ENCODE measurements at regions not wholly inside any gene's neighbourhood (a gene's known extent, or its start where the extent isn't known, plus 50 kb on each side); places are given as distances from the start of the nearest gene placed in this dataset.

DNA sequence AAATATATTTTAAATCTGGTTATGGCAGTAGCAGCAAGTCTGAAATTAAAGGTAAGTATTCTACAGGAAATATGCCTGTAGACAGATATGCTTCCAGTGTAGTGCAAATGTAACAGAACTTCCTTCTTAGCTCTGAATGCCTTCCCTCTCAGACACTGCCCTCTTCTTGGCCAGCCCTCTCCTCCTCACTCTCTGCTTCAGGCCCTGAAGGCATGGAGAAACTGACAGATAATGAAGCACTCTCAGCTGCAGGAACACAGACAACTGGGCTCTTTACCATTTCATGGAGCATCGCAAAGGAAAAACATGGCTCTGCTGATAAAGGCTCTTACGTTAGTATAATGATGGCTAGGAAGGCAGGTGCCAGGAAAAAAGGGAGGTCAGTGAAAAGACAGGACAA, 431.5 kb upstream of the RASGEF1B start:
- DNase-seq (ENCODE audit: low read depth in 4 of 4, low spot score in 3 of 4): no peak

DNA sequence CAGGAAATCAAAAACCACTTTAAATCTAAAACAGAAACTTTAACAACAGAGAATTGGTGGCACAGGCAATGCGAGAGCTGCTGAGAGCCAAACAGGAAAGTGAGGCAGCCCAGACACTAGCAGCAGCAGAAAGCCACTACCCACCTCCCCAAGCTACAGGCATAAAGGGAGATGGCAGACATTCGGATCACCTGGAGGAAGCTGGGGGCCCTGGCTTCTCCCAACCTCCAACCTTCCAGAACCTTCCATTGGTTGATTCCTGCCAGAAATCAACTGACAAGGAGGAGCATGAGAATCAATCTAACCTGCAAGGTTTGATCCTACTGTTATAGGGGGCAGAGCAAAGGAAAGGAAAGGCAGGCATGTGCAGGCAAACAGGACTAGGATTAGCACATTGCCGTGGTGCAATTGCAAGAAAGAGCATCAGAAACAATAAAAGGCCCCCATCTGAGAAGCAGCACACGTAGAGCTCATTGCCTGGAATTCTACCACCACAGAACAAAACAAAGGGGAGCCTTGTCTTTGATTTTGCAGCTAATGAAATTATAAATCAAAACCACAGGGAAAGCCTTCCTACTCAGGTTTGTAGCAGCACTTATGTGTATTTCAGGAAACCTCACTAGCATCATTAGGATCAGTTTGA, 427.3 kb upstream of the RASGEF1B start:
- DNase-seq (ENCODE audit: low read depth in 4 of 4, low spot score in 3 of 4): no peak

DNA sequence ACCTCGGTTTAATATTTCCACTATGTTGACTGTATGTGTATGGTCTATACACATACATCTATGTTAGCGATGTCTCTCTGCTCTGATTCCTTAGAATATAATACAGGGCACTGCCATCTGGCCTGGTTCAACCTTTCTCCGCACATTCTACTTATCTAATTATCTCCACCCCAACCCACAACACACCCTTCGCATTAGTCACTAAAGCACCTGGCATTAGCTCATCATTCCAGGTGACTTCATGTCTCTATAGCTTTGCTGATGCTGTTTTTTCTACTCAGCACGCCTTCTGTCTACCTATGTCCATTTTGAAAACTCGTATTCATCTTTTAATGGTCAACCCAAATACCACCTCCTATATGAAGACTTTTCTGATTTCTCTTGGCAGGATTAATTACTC, 425.2 kb upstream of the RASGEF1B start:
- DNase-seq (ENCODE audit: low read depth in 4 of 4, low spot score in 3 of 4): no peak

DNA sequence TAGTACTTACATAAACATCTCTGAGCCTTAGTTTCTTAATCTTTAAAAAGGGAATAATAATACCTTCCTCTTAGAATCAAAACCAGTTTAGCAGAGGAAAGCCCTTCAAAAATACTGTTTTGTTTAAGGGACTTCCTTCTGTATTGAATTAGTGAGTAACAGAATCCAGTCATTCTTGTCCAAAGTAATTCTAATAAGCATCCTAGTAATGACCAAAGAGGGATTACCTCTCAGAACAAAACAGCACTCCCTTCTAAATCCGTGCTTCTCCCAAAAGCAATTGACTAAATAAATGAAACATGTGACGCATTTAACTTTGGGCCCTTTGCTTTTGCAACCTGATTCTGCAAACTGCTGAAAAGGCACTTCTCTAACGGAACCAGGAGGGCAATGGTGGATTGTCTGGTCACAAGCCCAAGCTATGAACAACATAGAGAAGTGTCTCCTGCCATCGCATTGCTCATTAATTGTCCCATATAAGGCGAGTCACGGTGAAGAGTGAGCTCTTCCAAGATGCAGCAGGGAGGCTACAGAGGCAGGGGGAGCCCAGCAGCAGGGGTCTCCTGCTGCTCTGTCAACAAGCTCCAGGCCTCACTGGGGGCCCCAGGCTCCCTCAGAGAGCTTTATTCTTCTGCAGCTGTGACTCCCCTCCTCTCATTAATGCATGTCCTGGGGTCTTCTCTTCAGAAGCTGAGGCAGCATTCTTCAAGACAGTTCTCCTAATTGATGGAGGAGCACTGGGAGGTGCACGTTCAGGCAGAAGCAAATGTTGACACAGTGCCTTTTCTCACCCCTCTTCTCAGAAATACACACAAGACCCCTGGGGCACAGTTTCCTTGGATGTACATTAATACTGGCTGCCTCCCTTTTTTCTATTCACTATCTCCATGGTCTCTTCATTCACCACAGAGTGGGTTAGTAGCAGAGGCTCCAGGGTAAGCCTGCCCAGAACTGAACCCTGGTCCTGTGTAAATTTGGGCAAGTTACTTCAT, 419.6 kb upstream of the RASGEF1B start:
- no peak for DNase-seq (ENCODE audit: low read depth in 4 of 4, low spot score in 3 of 4)

DNA sequence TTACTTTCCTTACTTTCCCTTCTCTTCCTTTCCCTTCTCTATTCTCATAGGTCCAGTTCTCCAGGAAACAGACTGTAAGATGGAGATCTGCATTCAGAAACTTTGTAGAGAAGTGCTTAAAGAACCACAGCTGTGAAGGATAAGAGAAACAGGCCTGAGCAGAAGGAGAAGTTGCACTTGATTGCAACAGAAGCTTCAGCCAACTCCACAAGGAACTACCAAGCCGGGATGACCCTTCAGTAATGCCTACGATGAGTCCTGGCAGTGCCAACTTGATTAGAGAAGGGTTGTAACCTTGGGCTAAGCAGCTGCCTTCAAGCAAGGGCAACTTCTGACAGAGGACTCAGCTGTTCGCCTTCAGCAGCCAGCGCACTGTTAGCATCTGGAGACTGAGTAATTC, 413.3 kb upstream of the RASGEF1B start:
- no peak for DNase-seq (ENCODE audit: low read depth in 4 of 4, low spot score in 3 of 4)

DNA sequence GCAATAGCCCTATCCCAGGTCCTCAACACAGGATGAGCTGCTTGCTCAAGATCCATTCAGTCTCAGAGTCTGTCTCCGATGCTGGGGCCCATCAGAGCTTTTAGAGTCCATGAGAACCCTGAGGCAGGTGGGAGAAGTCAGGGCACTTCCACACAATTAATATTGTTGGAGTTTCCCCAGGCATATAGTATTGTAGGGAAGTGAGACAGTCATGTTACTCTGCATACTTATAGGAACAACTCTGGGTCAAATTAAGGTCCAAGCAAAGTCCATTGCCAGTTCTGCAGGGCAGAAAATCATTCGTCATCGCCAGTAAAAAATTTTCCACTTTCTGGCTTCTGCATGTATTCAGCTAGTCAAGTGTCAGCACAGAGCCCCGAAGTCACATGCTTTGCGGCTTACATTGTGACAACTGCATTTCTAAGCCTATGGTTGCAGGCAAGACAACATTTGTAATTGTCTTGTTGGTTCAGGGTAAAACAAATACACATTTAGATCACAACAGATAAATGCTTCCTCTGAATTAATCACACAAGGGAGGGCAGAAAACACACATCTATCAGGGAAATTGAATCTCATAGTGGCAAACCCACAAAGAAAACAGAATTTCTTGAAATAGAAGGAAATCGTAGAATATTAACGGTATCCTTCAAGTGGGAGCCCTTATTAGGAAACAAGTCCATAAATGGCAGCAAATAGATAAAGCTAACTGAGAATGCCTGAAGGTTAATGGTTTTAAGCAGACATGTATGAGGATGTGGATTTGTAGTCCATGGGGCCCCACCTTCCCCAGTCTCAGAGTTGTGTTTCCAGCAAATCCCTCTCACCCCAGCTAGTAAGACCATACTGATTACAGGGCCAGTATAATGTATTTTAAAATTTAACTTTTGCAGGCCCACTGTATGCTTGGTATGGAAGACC, 412.1 kb upstream of the RASGEF1B start:
- no peak for DNase-seq (ENCODE audit: low read depth in 4 of 4, low spot score in 3 of 4)

DNA sequence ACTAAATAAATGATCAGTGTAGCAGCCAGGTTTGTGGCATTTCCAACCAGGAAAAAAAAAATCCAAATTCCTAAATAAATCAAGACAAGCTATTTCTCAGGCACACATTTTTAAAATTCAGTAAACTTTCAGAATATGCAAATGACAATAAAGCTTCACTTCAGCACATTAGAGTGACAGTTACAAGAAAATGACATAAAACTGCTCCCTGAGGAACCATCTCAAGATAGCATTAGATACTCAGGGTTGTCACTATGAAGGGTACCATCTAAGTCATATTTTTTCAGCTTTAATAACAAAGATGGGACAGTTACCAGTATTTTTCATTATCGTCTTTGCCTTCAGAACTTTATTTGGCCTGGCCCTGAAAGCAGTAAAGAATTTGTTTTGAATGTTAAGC, 411.3 kb upstream of the RASGEF1B start:
- no peak for DNase-seq (ENCODE audit: low read depth in 4 of 4, low spot score in 3 of 4)

DNA sequence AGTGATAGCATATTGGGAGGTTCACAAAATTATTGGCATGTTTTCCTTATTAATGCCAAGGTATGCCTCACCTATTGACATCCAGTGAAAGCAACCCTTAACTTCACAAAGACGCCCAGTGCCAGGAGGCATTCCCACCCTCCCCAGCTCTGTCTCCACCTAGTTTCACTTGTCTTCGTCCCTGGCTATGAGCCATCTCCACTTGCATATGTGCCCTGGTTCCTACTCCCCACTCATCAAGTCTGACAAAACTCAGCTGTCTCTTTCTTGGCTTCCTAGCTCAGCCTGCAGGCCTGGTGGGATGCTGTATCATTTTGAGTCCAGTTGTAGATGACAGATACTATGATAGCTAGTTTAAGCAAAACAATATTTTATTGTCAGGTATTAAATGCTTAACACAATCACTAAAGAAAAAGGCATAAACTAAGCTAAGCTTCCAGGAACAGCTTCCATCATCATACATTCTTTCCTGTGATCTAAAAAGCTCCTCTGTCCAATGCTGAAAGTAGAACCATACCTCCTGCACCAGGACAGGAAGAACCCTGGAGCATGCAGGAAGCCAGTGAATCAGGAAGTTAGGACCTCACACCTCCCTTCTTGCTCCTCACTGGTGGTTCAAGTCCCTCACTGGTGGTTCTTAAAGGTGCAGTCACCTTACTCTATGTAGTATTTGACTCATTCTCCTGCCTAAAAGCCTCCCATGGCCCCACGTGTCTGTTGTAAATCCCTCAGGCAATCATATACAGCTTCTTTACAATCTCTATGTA, 410.3 kb upstream of the RASGEF1B start:
- no peak for DNase-seq (ENCODE audit: low read depth in 4 of 4, low spot score in 3 of 4)

DNA sequence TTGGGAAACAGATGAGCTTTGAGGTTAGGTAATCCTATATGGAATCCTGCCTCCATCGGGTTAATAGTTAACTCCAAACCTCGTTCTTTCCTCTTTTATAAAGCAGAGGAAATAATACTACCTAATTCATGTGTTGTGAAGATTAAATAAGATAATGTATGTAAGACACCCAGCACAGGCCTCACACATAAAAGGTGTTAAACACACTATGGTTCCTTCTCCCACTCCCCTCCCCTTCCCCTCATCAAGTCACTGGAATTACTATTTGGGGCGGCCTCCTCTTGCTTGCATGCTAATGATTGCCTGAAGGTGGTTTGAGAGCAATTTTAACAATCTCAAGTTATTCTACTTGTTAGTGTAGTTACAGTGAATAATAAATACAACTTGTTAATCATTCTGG, 404.4 kb upstream of the RASGEF1B start:
- DNase-seq (ENCODE audit: low read depth in 4 of 4, low spot score in 3 of 4): peak in 1 of 4 donors; percentile 2

DNA sequence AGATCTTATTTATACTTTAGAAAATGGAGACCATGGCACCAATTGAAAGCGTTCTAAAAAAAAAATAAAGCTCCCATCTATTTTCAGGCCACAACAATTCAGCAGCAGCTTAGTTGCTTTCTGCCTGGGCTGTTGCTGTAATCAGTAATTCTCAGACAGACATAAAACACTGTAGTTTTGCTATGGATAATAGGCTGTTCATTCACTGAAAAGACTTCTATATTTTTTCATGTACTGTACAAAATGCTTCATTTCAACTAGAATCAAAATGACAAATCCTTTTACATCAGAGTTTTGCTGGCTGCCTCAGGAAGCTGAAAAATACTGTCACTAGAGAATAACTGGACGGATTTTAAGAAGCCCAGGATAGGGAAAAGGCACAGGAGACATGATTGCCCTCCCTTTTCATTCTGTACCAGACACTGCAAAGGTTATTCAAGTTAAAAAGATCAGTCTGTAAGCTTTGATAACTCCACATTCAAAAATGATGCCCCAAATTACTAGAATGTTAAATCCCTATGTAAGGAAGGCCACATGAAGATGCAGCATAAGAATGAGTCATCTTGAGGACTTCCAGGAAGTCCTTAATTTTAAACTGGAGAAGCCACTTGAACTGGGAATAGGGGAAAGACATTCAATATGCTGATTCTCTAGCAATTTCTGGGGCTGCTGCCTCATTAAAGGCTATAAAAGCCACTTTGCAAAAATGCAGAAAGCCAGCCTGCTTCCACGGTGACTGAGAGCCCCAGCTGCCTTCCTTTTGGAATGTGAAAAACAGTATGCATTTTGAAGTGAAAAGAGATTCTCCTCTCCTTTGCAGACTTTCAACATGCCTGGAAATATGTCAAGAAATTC, 403.2 kb upstream of the RASGEF1B start:
- DNase-seq (ENCODE audit: low read depth in 4 of 4, low spot score in 3 of 4): no peak

DNA sequence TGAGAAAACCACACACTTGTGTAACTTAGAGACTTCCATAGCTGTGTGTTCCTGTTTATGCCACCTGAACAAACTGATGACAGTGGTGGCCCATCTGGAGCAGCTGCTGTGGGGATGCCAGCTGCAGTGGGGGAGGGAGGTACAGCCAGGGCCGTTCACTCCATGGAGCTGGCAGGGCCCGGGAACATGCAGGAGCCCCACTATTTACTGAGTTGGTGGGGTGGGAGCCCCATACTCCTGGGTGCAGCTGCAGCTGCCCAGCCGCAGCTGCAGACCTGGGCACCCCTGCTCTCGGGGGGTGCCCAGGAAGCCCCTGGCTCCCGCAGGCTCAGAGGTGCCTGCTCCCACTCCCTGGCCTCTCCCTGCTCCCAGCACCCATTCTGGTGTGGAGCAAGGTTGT, 398.6 kb upstream of the RASGEF1B start:
- DNase-seq (ENCODE audit: low read depth in 4 of 4, low spot score in 3 of 4): no peak

DNA sequence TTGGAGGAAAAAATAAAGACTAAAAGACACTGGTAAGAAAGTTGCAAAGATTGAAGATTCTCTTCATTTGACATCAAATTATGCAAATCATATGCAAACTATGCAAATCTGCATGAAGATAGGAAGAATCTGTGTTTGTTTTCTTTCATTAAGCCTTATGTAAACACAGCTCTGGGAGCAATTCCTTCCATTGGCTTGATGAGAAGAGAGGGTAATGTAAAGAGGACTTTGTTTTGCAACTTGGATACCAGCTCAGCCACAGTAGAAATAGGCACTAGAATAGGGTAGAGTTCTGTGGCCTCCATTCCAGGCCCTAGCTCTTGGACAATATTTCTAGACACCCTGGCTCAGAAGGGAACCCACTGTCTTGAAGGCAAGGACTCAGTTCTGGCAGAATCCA, 388.4 kb upstream of the RASGEF1B start:
- DNase-seq (ENCODE audit: low read depth in 4 of 4, low spot score in 3 of 4): no peak

DNA sequence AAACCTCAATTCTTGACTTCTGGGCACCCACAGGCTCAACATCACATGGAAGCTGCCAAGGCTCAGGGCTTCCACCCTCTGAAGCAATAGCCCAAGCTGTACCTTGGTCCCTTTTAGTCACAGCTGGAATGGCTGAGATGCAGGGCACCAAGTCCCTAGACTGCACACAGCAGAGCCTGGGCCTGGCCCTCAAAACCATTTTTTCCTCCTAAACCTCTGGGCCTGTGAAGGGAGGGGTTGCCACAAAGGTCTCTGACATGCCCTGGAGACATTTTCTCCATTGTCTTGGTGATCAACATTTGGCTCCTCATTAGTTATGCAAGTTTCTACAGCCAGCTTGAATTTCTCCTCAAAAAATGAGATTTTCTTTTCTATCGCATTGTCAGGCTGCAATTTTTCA, 382.7 kb upstream of the RASGEF1B start:
- no peak for DNase-seq (ENCODE audit: low read depth in 4 of 4, low spot score in 3 of 4)

DNA sequence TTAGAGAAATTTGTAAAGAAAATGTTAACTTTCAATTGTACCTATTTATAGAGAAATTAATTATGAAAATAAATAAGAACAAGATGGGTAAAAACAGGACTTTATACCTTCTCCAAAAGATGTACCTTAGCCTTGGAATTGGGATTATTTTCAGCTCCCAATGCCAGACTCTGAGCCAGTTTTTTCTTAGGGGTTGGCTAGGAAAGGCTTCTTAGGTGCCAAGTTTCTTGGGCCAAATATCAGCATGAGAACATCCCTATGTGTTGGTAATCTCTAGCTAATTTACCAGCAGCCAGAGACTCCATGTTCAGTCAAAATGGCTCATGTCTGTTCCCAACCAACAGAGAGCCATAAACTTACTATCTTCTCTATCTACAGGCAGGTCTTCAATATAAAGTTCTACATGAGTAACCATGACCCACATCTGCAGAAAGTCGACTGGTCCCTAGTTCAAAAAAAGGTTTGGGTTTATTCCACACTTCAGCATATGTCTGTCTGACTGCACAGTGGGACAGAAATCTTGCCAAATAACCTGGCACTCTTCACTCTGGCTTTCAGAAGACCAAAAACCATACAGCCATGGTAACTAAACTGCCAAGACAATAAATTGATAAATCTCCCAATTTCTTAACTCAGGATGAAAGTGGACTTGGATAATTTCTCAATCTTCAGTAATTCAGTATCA, 380.5 kb upstream of the RASGEF1B start:
- DNase-seq (ENCODE audit: low read depth in 4 of 4, low spot score in 3 of 4): no peak

DNA sequence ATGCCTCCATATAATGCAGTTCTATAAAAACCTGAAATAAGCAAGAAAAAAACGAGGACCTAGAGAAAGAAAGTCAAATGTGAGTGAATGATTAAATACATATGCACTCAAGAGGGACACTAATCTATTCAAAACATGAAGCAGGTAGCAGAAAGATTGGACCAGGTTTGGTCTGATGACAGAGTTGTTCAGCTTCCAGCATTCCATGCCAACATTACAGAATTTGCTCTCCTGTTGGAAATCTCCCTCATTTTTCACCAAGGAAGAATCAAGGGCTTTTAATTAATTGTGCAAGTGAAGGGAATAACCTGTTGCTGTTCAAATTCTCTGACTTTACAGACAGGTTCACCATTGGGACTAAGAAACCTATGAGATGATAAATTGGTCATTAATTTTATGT, 379.0 kb upstream of the RASGEF1B start:
- DNase-seq (ENCODE audit: low read depth in 4 of 4, low spot score in 3 of 4): no peak

DNA sequence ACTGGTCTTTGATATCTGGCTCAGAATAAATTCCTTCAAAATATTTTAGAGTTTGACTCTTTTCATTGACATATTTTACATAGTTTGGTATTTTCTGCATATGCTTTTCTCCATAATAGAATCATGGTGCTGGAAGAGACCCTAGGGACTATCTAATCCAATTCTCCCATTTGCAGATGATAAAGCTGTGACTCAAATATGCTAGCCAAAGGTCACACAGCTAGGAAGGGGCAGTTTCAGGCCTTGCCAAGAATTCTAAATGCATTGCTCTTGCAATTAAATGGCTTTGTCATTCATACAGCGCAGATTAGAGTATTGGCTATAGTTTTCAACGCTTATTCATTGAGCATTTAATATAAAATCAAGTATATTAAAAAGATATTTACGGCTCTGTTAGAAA, 374.1 kb upstream of the RASGEF1B start:
- DNase-seq (ENCODE audit: low read depth in 4 of 4, low spot score in 3 of 4): no peak

DNA sequence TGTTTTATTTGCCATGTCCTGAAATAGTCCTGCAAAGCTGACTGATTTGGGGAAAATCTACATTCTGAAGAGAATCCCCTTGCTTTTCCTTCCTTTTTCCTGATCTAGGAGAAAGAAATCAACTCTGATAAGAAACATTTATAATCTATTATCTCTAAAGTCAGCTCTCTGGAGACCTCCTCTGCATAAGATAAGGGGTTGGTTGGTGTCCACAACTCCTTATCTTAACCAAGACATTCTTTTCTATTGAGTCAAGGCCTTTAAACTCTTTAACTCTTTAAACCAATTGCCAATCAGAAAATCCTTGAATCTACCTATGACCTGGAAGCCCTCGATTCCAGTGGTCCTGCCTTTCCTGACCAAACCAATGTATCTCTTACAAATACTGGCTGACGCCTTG, 373.6 kb upstream of the RASGEF1B start:
- no peak for DNase-seq (ENCODE audit: low read depth in 4 of 4, low spot score in 3 of 4)

DNA sequence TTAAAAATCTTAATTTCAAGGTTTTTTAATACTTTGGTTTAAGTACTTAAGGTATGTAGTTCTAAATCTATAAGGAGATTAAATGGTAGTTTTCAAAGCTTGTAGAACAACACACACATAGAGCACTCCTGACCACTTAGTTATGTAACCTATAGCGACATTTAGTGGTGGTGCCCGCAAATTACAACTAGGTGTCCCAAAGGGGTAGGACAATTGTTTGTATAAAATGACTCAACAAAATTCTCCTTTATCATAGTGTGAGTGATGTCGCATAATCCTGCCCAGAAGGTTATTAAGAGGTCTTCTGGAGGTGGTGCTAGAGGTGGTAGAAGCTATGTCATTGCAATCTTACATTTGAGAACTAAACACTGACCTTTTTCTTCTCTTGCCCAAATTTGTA, 373.0 kb upstream of the RASGEF1B start:
- peak; percentile 39 to 65 (median 52) for DNase-seq (ENCODE audit: low read depth in 4 of 4, low spot score in 3 of 4)

All from left renal pelvis (tissue), 4 donors.